ENCODE measurements at regions not wholly inside any gene's neighbourhood (a gene's known extent, or its start where the extent isn't known, plus 50 kb on each side); places are given as distances from the start of the nearest gene placed in this dataset.
A peak's percentile ranks its signal among the peaks of the same experiment; 100 is the strongest.

- H3K4me3 ChIP-seq: no peak overlapping the region
- H3K36me3 ChIP-seq: no peaks in the 10 kb centered on the region
- peaks cover 0 to 2% of the 10 kb centered on the region in 2 donors for H3K9me3 ChIP-seq
- ATAC-seq (no peak), DNase-seq (no peak)
- intact Hi-C loops (cut with DNase I): no loop called here
- H3K27me3 ChIP-seq: no peaks in the 10 kb centered on the region
- H3K27ac ChIP-seq: no peak overlapping the region
- H3K4me1 ChIP-seq: no peaks in the 10 kb centered on the region
- no peak for TF ChIP-seq CTCF (IDR thresholded peaks at IDR 0.05)
Observed at GRCh38 chr3:144160627-144161026, 189.0 kb downstream of the DIPK2A start.

- Histone ChIP-seq H3K36me3 (no peaks in the 10 kb centered on the region), H3K27ac (no peak overlapping the region), H3K9me3 (peaks cover 0 to 2% of the 10 kb centered on the region in 2 donors), H3K4me1 (no peaks in the 10 kb centered on the region), H3K4me3 (no peak overlapping the region), H3K27me3 (no peaks in the 10 kb centered on the region)
- intact Hi-C loops (cut with DNase I): no loop called here
- no peak for TF ChIP-seq CTCF (IDR thresholded peaks at IDR 0.05)
- DNase-seq: no peak
- ATAC-seq: peak; percentile 54
Observed at GRCh38 chr3:144162042-144162441, 190.4 kb downstream of the DIPK2A start.

GRCh38 chr3:144164352-144164751 lies 192.7 kb downstream of the DIPK2A start:
- no peaks in the 10 kb centered on the region for H3K27me3 ChIP-seq
- H3K4me1 ChIP-seq: no peaks in the 10 kb centered on the region
- ATAC-seq: no peak
- TF ChIP-seq CTCF (IDR thresholded peaks at IDR 0.05): no peak
- H3K4me3 ChIP-seq: no peak overlapping the region
- intact Hi-C loops (cut with DNase I): no loop called here
- DNase-seq: no peak
- H3K36me3 ChIP-seq: no peaks in the 10 kb centered on the region
- H3K9me3 ChIP-seq: no peaks in the 10 kb centered on the region
- no peak overlapping the region for H3K27ac ChIP-seq

GRCh38 chr3:144165482-144165881 lies 193.9 kb downstream of the DIPK2A start:
- intact Hi-C loops (cut with DNase I): no loop called here
- Histone ChIP-seq H3K36me3 (no peaks in the 10 kb centered on the region), H3K27ac (no peak overlapping the region), H3K9me3 (no peaks in the 10 kb centered on the region), H3K27me3 (no peaks in the 10 kb centered on the region), H3K4me1 (no peaks in the 10 kb centered on the region), H3K4me3 (no peak overlapping the region)
- TF ChIP-seq CTCF (IDR thresholded peaks at IDR 0.05): no peak
- DNase-seq: no peak
- no peak for ATAC-seq

- ATAC-seq (no peak), DNase-seq (no peak)
- H3K27me3 ChIP-seq: no peaks in the 10 kb centered on the region
- H3K4me3 ChIP-seq: no peak overlapping the region
- intact Hi-C loops (cut with DNase I): no loop called here
- no peaks in the 10 kb centered on the region for H3K36me3 ChIP-seq
- no peak for TF ChIP-seq CTCF (IDR thresholded peaks at IDR 0.05)
- H3K27ac ChIP-seq: no peak overlapping the region
- H3K9me3 ChIP-seq: no peaks in the 10 kb centered on the region
- no peaks in the 10 kb centered on the region for H3K4me1 ChIP-seq
Observed at GRCh38 chr3:144167634-144168033, 196.0 kb downstream of the DIPK2A start.

Data from left lung (tissue), 4 donors.